H9 (cell line): ENCODE measurements at regions not wholly inside any gene's neighbourhood (a gene's known extent, or its start where the extent isn't known, plus 50 kb on each side); places are given as distances from the start of the nearest gene placed in this dataset.

ENCODE experiments used
- DNase-seq: peaks from one replicate; pipeline ENCODE4 v3.0.0-alpha.2; 2017
- H2AFZ ChIP-seq: one replicate; pipeline ENCODE4 v1.6.1; 2013; ENCODE audit warnings: mild to moderate bottlenecking, low read length, control low read depth, moderate library complexity
- H2AK5ac ChIP-seq: 2 replicates; pipeline ENCODE4 v1.6.1; 2013; ENCODE audit warnings: low read length, control low read depth, mixed read lengths; ENCODE audit not compliant: insufficient read length
- H2BK120ac ChIP-seq: one replicate; pipeline ENCODE4 v1.6.1; 2013; ENCODE audit warnings: low read depth, mild to moderate bottlenecking, low read length, control low read depth, inconsistent platforms; ENCODE audit not compliant: poor library complexity, severe bottlenecking
- H2BK12ac ChIP-seq: 2 replicates; pipeline ENCODE4 v1.6.1; 2013; ENCODE audit warnings: low read length, control low read depth, mixed read lengths, low read depth; ENCODE audit not compliant: insufficient read length
- H2BK15ac ChIP-seq: 2 replicates; pipeline ENCODE4 v1.6.1; 2013; ENCODE audit warnings: low read depth, low read length, control low read depth
- H2BK20ac ChIP-seq: one replicate; pipeline ENCODE4 v1.6.1; 2013; ENCODE audit warnings: low read depth, mild to moderate bottlenecking, low read length, control low read depth, inconsistent platforms; ENCODE audit not compliant: poor library complexity, severe bottlenecking
- H2BK5ac ChIP-seq: 2 replicates; pipeline ENCODE4 v1.6.1; 2013; ENCODE audit warnings: low read length, control low read depth, mixed read lengths; ENCODE audit not compliant: insufficient read length
- H3K14ac ChIP-seq: 2 replicates; pipeline ENCODE4 v1.6.1; 2013; ENCODE audit warnings: low read length, control low read depth; ENCODE audit not compliant: insufficient read depth
- H3K18ac ChIP-seq: 2 replicates; pipeline ENCODE4 v1.6.1; 2013; ENCODE audit warnings: low read depth, mild to moderate bottlenecking, mixed read lengths, low read length, control low read depth; ENCODE audit not compliant: insufficient read length
- H3K23ac ChIP-seq: 2 replicates; pipeline ENCODE4 v1.6.1; 2013; ENCODE audit warnings: low read length, control low read depth, mixed read lengths, low read depth; ENCODE audit not compliant: insufficient read length
- H3K23me2 ChIP-seq: 2 replicates; pipeline ENCODE4 v1.6.1; 2013; ENCODE audit warnings: low read depth, mild to moderate bottlenecking, mixed read lengths, low read length, control low read depth; ENCODE audit not compliant: insufficient read length, poor library complexity, severe bottlenecking
- H3K27ac ChIP-seq: 2 replicates; pipeline ENCODE4 v1.5.1; 2013; ENCODE audit warnings: low read length, control low read depth, mixed read lengths, low read depth; ENCODE audit not compliant: insufficient read length
- H3K27me3 ChIP-seq: 2 replicates; pipeline ENCODE4 v1.6.1; 2013; ENCODE audit warnings: low read length, control low read depth, inconsistent platforms; ENCODE audit not compliant: insufficient read depth
- H3K4ac ChIP-seq: 2 replicates; pipeline ENCODE4 v1.6.1; 2013; ENCODE audit warnings: low read depth, mild to moderate bottlenecking, control low read depth, inconsistent platforms, low read length, moderate library complexity
- H3K4me1 ChIP-seq: 2 replicates; pipeline ENCODE4 v1.6.1; 2013; ENCODE audit warnings: low read length, control low read depth, inconsistent platforms; ENCODE audit not compliant: insufficient read depth
- H3K4me2 ChIP-seq: 2 replicates; pipeline ENCODE4 v1.6.1; 2013; ENCODE audit warnings: low read length, control low read depth, mixed read lengths; ENCODE audit not compliant: insufficient read length, insufficient read depth
- H3K56ac ChIP-seq: 2 replicates; pipeline ENCODE4 v1.6.1; 2013; ENCODE audit warnings: low read depth, mild to moderate bottlenecking, mixed read lengths, low read length, control low read depth; ENCODE audit not compliant: insufficient read length
- H3K79me1 ChIP-seq: 2 replicates; pipeline ENCODE4 v1.6.1; 2013; ENCODE audit warnings: low read depth, mild to moderate bottlenecking, moderate library complexity, low read length, control low read depth, inconsistent platforms; ENCODE audit not compliant: insufficient read depth, poor library complexity, severe bottlenecking
- H3K79me2 ChIP-seq: 2 replicates; pipeline ENCODE4 v1.6.1; 2013; ENCODE audit warnings: low read length, control low read depth, inconsistent platforms; ENCODE audit not compliant: insufficient read depth
- H3K9ac ChIP-seq: 2 replicates; pipeline ENCODE4 v1.6.1; 2013; ENCODE audit warnings: low read length, control low read depth, mixed read lengths; ENCODE audit not compliant: insufficient read length; ENCODE audit errors: extremely low read depth
- H3K9me3 ChIP-seq: one replicate; pipeline ENCODE4 v1.6.1; 2013; ENCODE audit warnings: low read depth, low read length, inconsistent platforms; ENCODE audit not compliant: control insufficient read depth
- H3T11ph ChIP-seq: one replicate; pipeline ENCODE4 v1.6.1; 2013; ENCODE audit warnings: mild to moderate bottlenecking, low read length, control low read depth, inconsistent platforms
- H4K20me1 ChIP-seq: one replicate; pipeline ENCODE4 v1.6.1; 2013; ENCODE audit not compliant: control insufficient read depth, insufficient read length, insufficient read depth
- H4K5ac ChIP-seq: 2 replicates; pipeline ENCODE4 v1.6.1; 2013; ENCODE audit warnings: low read depth, mild to moderate bottlenecking, mixed read lengths, low read length, control low read depth; ENCODE audit not compliant: insufficient read length
- H4K8ac ChIP-seq: replicated peaks from 2 replicates; pipeline ENCODE4 v1.6.1; 2013; ENCODE audit warnings: low read length, control low read depth, mixed read lengths, low read depth; ENCODE audit not compliant: insufficient read length
- H4K91ac ChIP-seq: 2 replicates; pipeline ENCODE4 v1.6.1; 2013; ENCODE audit warnings: low read depth, mild to moderate bottlenecking, moderate library complexity, mixed read lengths, low read length, control low read depth; ENCODE audit not compliant: insufficient read length
- H3K27ac Mint-ChIP-seq, 3 experiments: 2 replicates in 2 of 3; 3 replicates in 1 of 3; pipeline ENCODE4 v1.8.0; 2020 to 2021; ENCODE audit warnings: mixed read lengths in 3 of 3, mild to moderate bottlenecking in 1 of 3, moderate library complexity in 1 of 3
- H3K27me3 Mint-ChIP-seq: 2 replicates; pipeline ENCODE4 v1.8.0; 2021; ENCODE audit warnings: low read depth, mild to moderate bottlenecking, moderate library complexity, mixed read lengths
- H3K36me3 Mint-ChIP-seq, 3 experiments: 2 replicates in 2 of 3; 3 replicates in 1 of 3; pipeline ENCODE4 v1.8.0; 2020 to 2021; ENCODE audit warnings: low read depth in 3 of 3, mixed read lengths in 3 of 3; ENCODE audit not compliant: insufficient read depth in 1 of 3
- H3K4me1 Mint-ChIP-seq, 2 experiments: 2 replicates each; pipeline ENCODE4 v1.8.0; 2020; ENCODE audit warnings: mixed read lengths in 2 of 2
- H3K4me3 Mint-ChIP-seq, 2 experiments: 2 replicates in 1 of 2; 3 replicates in 1 of 2; pipeline ENCODE4 v1.8.0; 2020 to 2021; ENCODE audit warnings: mild to moderate bottlenecking in 2 of 2, mixed read lengths in 2 of 2, moderate library complexity in 1 of 2
- H3K9me3 Mint-ChIP-seq, 2 experiments: 2 replicates in 1 of 2; 3 replicates in 1 of 2; pipeline ENCODE4 v1.8.0; 2020; ENCODE audit warnings: mild to moderate bottlenecking in 2 of 2, mixed read lengths in 2 of 2, moderate library complexity in 1 of 2
- TF ChIP-seq, protein P1 (sequence below): fragments of 200-600 bp; sonication (generic); conservative IDR thresholded peaks from 3 replicates; pipeline ENCODE4 v1.8.0; 2021; ENCODE audit warnings: antibody characterized with exemption, mild to moderate bottlenecking

DNA sequence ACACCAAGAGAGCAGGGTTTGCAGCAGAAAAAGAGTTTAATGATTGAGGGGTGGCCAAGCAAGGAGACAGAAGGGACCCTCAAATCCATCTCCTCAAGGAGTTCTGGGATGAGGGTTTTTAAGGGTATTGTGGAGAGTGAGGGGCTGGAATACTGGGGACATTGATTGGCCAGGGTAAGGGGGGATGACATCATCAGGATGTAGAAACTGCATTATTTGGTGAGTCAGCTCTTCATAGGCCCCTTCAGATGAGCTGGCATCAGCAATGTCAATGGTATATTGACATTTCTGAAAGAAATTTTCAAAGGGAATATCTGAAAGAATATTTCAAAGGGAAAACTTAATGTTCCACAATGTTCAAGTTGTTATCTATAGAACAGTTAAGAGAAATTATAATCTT, 168.1 kb upstream of the SNX7 start:
- Histone ChIP-seq H4K8ac (no peak overlapping the region), H4K5ac (no peak overlapping the region), H3K4ac (no peak overlapping the region), H3K9me3 (no peaks in the 10 kb centered on the region), H3K23me2 (no peaks in the 10 kb centered on the region), H3K4me2 (no peak overlapping the region), H3K14ac (no peak overlapping the region), H3T11ph (no peak overlapping the region), H3K27ac (no peak overlapping the region), H3K79me1 (no peaks in the 10 kb centered on the region), H3K79me2 (no peaks in the 10 kb centered on the region), H3K4me1 (peaks cover 5% of the 10 kb centered on the region; the same call in 1 of the 2 replicates), H2AFZ (no peak overlapping the region), H3K9ac (no peak overlapping the region), H2BK20ac (no peak overlapping the region), H4K91ac (no peak overlapping the region), H3K23ac (no peak overlapping the region), H3K27me3 (no peaks in the 10 kb centered on the region), H2BK5ac (no peak overlapping the region), H3K18ac (no peak overlapping the region), H2AK5ac (no peak overlapping the region), H2BK15ac (no peak overlapping the region), H4K20me1 (no peaks in the 10 kb centered on the region), H3K56ac (no peak overlapping the region), H2BK120ac (no peak overlapping the region), H2BK12ac (no peak overlapping the region)
- no peaks in the 10 kb centered on the region for H3K27me3 Mint-ChIP-seq
- no peak for DNase-seq
- no peaks in the 10 kb centered on the region; a peak in 1 of 7 replicates for H3K36me3 Mint-ChIP-seq
- H3K4me3 Mint-ChIP-seq, result no peak overlapping the region
- H3K27ac Mint-ChIP-seq, result no peak overlapping the region
- no peaks in the 10 kb centered on the region for H3K9me3 Mint-ChIP-seq
- peaks cover 11 to 20% of the 10 kb centered on the region in 2 experiments for H3K4me1 Mint-ChIP-seq
- TF ChIP-seq, protein P1, sequence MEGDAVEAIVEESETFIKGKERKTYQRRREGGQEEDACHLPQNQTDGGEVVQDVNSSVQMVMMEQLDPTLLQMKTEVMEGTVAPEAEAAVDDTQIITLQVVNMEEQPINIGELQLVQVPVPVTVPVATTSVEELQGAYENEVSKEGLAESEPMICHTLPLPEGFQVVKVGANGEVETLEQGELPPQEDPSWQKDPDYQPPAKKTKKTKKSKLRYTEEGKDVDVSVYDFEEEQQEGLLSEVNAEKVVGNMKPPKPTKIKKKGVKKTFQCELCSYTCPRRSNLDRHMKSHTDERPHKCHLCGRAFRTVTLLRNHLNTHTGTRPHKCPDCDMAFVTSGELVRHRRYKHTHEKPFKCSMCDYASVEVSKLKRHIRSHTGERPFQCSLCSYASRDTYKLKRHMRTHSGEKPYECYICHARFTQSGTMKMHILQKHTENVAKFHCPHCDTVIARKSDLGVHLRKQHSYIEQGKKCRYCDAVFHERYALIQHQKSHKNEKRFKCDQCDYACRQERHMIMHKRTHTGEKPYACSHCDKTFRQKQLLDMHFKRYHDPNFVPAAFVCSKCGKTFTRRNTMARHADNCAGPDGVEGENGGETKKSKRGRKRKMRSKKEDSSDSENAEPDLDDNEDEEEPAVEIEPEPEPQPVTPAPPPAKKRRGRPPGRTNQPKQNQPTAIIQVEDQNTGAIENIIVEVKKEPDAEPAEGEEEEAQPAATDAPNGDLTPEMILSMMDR, result no peak
